Erythroblast (primary cell): ENCODE measurements at regions not wholly inside any gene's neighbourhood (a gene's known extent, or its start where the extent isn't known, plus 50 kb on each side); places are given as distances from the start of the nearest gene placed in this dataset.
A peak's percentile ranks its signal among the peaks of the same experiment; 100 is the strongest.

ENCODE experiments used
- DNase-seq, 2 experiments: peaks; one replicate each; lab custom pipeline; 2025; lab: John Stamatoyannopoulos, UW
- GATA1 ChIP-seq: IDR thresholded peaks from 2 replicates; pipeline ENCODE4 v1.6.1; 2011; ENCODE audit warnings: low read depth, mild to moderate bottlenecking, control low read depth, low read length, moderate library complexity
- POLR2A ChIP-seq: IDR thresholded peaks from 2 replicates; pipeline ENCODE4 v1.6.1; 2011; ENCODE audit warnings: mild to moderate bottlenecking, low read length

- no peak for DNase-seq
- TF ChIP-seq GATA1, result no peak
- TF ChIP-seq POLR2A, result no peak
Observed at GRCh38 chr12:127687181-127687580, 579.8 kb upstream of the TMEM132C start.

GRCh38 chr12:127688906-127689428 lies 578.0 kb upstream of the TMEM132C start:
- no peak for DNase-seq
- TF ChIP-seq POLR2A (no peak), GATA1 (no peak)

- TF ChIP-seq POLR2A (no peak), GATA1 (no peak)
- DNase-seq, result peak in 1 of 2 experiments; percentile 1
Observed at GRCh38 chr12:127690161-127690560, 576.8 kb upstream of the TMEM132C start.

DNA sequence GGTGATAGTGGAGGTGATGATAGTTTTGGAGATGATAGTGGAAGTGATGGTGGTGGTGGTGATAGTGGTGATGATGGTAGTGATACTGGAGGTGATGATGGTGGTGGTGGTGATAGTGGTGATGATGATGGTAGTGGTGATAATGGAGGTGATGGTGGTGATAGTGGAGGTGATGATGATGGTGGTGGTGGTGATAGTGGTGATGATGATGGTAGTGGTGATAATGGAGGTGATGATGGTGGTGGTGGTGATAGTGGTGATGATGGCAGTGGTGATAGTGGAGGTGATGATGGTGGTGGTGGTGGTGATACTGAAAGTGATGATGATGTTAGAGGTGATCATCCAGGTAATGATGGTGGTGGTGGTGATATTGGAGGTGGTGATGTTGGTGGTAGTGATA lies 570.0 kb upstream of the TMEM132C start:
- TF ChIP-seq POLR2A (no peak), GATA1 (no peak)
- no peak for DNase-seq

GRCh38 chr12:127703026-127703425 lies 563.9 kb upstream of the TMEM132C start:
- no peak for DNase-seq
- TF ChIP-seq GATA1, result no peak
- TF ChIP-seq POLR2A, result no peak

DNA sequence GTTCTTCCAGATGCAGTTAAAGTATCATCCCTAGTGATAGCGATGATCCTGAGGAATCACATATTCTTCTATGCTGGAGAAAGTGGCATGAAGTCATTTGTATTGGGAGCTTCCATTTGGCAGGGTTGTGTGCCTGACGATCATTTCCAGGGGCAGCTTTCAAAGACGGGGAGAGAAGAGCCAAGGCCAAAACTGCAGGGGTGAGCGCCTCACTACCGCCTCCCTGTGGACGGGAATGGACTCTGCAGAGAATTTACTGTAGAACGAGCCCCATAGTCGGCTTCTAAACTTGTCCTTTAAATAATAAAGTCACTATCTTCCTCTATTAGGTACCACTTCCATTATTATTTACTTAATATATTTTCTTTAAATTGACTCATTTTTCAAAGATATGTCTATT lies 555.9 kb upstream of the TMEM132C start:
- TF ChIP-seq POLR2A (no peak), GATA1 (no peak)
- DNase-seq, result peak in 1 of 2 experiments; percentile 4

DNA sequence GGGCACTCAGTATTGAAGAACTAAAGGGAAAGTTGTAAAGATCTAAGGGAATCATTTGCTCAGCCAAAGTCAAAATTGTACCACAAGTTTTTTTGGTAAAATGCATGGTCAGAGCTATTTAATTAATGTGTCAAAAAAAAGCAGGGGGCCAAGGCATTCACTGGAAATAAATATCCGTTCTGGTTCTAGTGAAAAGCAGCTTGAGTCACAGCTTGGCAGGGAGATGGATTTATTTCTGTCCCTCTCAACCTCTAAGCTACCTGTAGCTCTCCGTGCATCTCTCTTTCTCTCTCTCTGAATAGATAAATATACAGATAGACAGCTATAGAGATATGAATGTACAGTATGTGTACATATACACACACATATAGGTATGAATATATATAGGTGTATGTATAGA lies 554.4 kb upstream of the TMEM132C start:
- no peak for DNase-seq
- TF ChIP-seq GATA1, result no peak
- TF ChIP-seq POLR2A, result no peak

GRCh38 chr12:127716166-127716565 lies 550.8 kb upstream of the TMEM132C start:
- TF ChIP-seq POLR2A, result no peak
- no peak for TF ChIP-seq GATA1
- DNase-seq, result no peak

GRCh38 chr12:127717278-127717677 lies 549.7 kb upstream of the TMEM132C start:
- no peak for TF ChIP-seq POLR2A
- no peak for TF ChIP-seq GATA1
- DNase-seq, result no peak

- TF ChIP-seq POLR2A, result no peak
- TF ChIP-seq GATA1, result no peak
Observed at GRCh38 chr12:127720334-127720733, 546.6 kb upstream of the TMEM132C start.

DNA sequence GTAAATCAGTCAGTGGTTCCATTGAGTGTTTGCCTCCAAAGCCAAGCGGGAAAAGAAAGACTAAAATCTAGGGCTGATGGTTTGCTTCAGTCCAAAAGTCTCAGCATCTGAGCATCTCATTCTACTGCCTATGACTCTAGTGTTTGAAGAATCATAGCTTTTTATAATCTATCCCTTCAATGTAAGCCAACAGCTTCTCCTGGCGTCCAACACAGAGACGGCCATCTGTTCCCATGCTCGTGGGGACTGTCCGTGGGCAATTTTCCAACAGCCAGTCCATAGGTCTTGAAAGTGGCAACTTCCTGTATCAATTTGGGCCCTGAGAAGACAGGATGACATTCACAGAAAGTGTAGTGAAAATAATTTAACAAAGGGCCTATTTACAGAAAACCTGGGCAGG lies 544.4 kb upstream of the TMEM132C start:
- no peak for DNase-seq
- TF ChIP-seq POLR2A, result no peak
- TF ChIP-seq GATA1, result no peak

More at GRCh38 chr12:127720334-127720733, 546.6 kb upstream of the TMEM132C start:
- DNase-seq, result no peak

DNA sequence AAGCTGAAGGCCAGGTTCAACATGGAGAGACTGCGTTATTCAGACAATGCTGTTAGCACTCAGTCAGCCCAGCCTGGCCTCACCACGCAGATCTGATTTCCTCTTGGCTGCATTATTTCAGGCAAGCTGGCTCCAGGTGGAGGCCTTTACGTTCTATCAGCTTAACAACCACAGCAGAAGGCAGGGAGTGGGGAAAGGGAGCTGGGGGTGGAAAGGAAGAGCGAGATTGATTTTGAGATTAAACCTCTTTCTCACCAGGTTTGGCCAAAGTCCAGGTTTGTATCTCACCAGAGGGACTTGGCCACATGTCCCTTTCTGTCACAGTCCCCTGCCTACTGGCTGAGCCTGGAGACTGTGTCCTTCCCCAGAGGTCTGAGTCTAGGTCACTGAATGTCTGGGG lies 543.7 kb upstream of the TMEM132C start:
- TF ChIP-seq POLR2A (no peak), GATA1 (no peak)
- peak in 1 of 2 experiments; percentile 2 for DNase-seq

DNA sequence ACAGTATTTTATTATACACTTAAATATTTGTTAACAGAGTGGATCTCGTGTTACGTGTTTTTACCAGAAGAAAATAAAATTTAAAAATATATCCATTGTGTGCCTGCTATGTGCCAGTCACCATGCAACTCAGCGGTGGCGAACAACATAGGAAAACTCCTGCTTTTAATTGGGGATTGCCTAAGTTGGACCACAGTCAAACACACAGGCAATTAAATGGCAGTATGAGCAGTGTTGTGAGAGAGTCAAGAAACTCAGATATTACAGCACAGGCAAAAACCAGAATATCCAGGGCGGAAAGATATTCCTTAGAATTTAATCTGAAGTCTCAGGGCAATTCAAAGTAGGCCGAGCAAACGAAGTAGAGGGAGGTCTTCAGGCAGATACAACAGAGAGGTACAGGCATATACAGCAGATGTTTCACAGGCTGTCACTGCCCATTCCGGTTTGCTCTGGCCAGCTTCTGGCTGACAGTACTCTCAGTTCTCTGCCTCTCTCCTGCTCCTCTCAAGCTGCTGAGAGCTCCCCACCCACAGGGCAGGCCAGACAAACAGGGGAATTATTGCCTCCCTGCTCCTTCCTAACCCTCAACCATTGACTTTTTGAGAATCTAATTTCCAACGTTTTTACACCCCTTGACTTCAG lies 540.2 kb upstream of the TMEM132C start:
- TF ChIP-seq GATA1, result no peak
- TF ChIP-seq POLR2A, result no peak
- no peak for DNase-seq

GRCh38 chr12:127728285-127728684 lies 538.7 kb upstream of the TMEM132C start:
- DNase-seq, result no peak
- TF ChIP-seq POLR2A (no peak), GATA1 (no peak)

GRCh38 chr12:127728729-127729128 lies 538.2 kb upstream of the TMEM132C start:
- DNase-seq, result no peak

GRCh38 chr12:127729381-127729780 lies 537.6 kb upstream of the TMEM132C start:
- TF ChIP-seq GATA1 (no peak), POLR2A (no peak)
- no peak for DNase-seq

More at GRCh38 chr12:127728729-127729128, 538.2 kb upstream of the TMEM132C start:
- TF ChIP-seq POLR2A, result no peak
- TF ChIP-seq GATA1, result no peak

DNA sequence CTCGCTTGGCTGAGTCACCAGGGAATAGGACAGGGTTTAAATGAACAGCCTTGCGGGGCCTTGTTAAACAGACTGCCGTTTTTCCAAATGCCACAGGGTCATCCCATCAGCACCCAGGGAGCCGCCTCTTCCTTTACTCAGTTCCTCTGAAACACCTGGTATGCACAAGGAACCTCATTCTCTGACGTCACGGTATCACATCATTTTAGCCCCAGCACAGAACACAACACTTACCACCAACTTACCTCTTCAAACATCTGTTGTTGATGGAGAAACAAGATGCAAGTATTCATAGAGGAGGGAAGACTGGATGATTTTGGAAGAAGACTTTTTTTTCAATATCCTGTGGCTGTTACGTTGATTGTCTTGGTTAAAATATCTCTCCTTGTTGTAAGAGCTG lies 535.3 kb upstream of the TMEM132C start:
- DNase-seq, result no peak
- TF ChIP-seq GATA1 (no peak), POLR2A (no peak)
